HEK293 (cell line): ENCODE measurements at regions not wholly inside any gene's neighbourhood (a gene's known extent, or its start where the extent isn't known, plus 50 kb on each side); places are given as distances from the start of the nearest gene placed in this dataset.

Experiments
- CTCF ChIA-PET: fragments of 350-600 bp; formaldehyde crosslinking; extraction: SDS; loops from one replicate; lab custom pipeline; 2021; ENCODE audit warnings: antibody characterized with exemption; lab: Yijun Ruan, JAX
- POLR2A ChIA-PET: fragments of 300-600 bp; formaldehyde crosslinking; extraction: SDS; loops from one replicate; lab custom pipeline; 2020; ENCODE audit warnings: antibody characterized with exemption, inconsistent platforms; lab: Yijun Ruan, JAX
- H3K27ac ChIP-seq: fragments of 200-500 bp; sonication (Bioruptor generic); 2 replicates; pipeline ENCODE4 v1.5.1; 2014; ENCODE audit warnings: low read depth, low read length, control low read depth, inconsistent platforms; ENCODE audit errors: extremely low read depth
- H3K36me3 ChIP-seq, 2 experiments: fragments of 200-500 bp in 1 of 2; sonication (Bioruptor generic) in 1 of 2; 1 replicate in 1 of 2; 2 replicates in 1 of 2; pipeline ENCODE4 v1.5.1; 2014 to 2017; ENCODE audit warnings: inconsistent platforms in 2 of 2, low read length in 2 of 2; ENCODE audit not compliant: control insufficient read depth in 2 of 2, insufficient read depth in 1 of 2
- H3K4me1 ChIP-seq: fragments of 200-500 bp; sonication (Bioruptor generic); 2 replicates; pipeline ENCODE4 v1.5.1; 2014; ENCODE audit warnings: mild to moderate bottlenecking, low read length, inconsistent platforms; ENCODE audit not compliant: control insufficient read depth, insufficient read depth
- H3K4me3 ChIP-seq: 2 replicates; pipeline ENCODE4 v1.5.1; 2011; ENCODE audit warnings: low read depth, mild to moderate bottlenecking, control low read depth, low read length, moderate library complexity
- H3K9me3 ChIP-seq: fragments of 200-500 bp; sonication (Bioruptor generic); 2 replicates; pipeline ENCODE4 v1.5.1; 2014; ENCODE audit warnings: low read depth, low read length, inconsistent platforms; ENCODE audit not compliant: control insufficient read depth, insufficient read depth
- INSM2 ChIP-seq: fragments of 450-650 bp; formaldehyde crosslinking; IDR thresholded peaks from 2 replicates; pipeline ENCODE4 v1.5.1; 2016; ENCODE audit warnings: missing biosample characterization, missing genetic modification characterization
- MEIS1 ChIP-seq: sonication (generic); formaldehyde crosslinking; IDR thresholded peaks from 2 replicates; pipeline ENCODE4 v1.8.1; 2022; ENCODE audit warnings: missing genetic modification reagents, mild to moderate bottlenecking, borderline replicate concordance
- OSR2 ChIP-seq: fragments of 450-650 bp; formaldehyde crosslinking; IDR thresholded peaks from 2 replicates; pipeline ENCODE4 v1.5.1; 2016; ENCODE audit warnings: missing biosample characterization, missing genetic modification characterization
- OVOL3 ChIP-seq: fragments of 450-650 bp; formaldehyde crosslinking; IDR thresholded peaks from 2 replicates; pipeline ENCODE4 v1.5.1; 2016; ENCODE audit warnings: missing biosample characterization, missing genetic modification characterization
- PRDM1 ChIP-seq: fragments of 450-650 bp; formaldehyde crosslinking; IDR thresholded peaks from 2 replicates; pipeline ENCODE4; 2016; ENCODE audit warnings: missing biosample characterization, missing genetic modification characterization
- SP7 ChIP-seq: fragments of 450-650 bp; formaldehyde crosslinking; IDR thresholded peaks from 2 replicates; pipeline ENCODE4 v1.5.1; 2016; ENCODE audit warnings: missing biosample characterization, missing genetic modification characterization
- ZFP69B ChIP-seq: fragments of 450-650 bp; formaldehyde crosslinking; IDR thresholded peaks from 2 replicates; pipeline ENCODE4 v1.5.1; 2016; ENCODE audit warnings: missing biosample characterization, missing genetic modification characterization
- ZIC2 ChIP-seq: fragments of 450-650 bp; formaldehyde crosslinking; IDR thresholded peaks from 2 replicates; pipeline ENCODE4 v1.5.1; 2016; ENCODE audit warnings: missing biosample characterization, missing genetic modification characterization
- ZNF121 ChIP-seq: fragments of 450-650 bp; formaldehyde crosslinking; IDR thresholded peaks from 2 replicates; pipeline ENCODE4 v1.5.1; 2016; ENCODE audit warnings: missing biosample characterization, missing genetic modification characterization
- ZNF133 ChIP-seq: fragments of 450-650 bp; formaldehyde crosslinking; IDR thresholded peaks from 2 replicates; pipeline ENCODE4 v1.5.1; 2016; ENCODE audit warnings: missing biosample characterization, missing genetic modification characterization
- ZNF138 ChIP-seq: fragments of 450-650 bp; formaldehyde crosslinking; IDR thresholded peaks from 2 replicates; pipeline ENCODE4 v1.5.1; 2016; ENCODE audit warnings: missing biosample characterization, missing genetic modification characterization, borderline replicate concordance
- ZNF223 ChIP-seq: fragments of 450-650 bp; formaldehyde crosslinking; IDR thresholded peaks from 2 replicates; pipeline ENCODE4 v1.5.1; 2016; ENCODE audit warnings: missing biosample characterization, missing genetic modification characterization
- ZNF26 ChIP-seq: fragments of 450-650 bp; formaldehyde crosslinking; IDR thresholded peaks from 2 replicates; pipeline ENCODE4 v1.5.1; 2016; ENCODE audit warnings: missing biosample characterization, missing genetic modification characterization
- ZNF311 ChIP-seq: fragments of 450-650 bp; formaldehyde crosslinking; IDR thresholded peaks from 2 replicates; pipeline ENCODE4 v1.5.1; 2017; ENCODE audit warnings: missing biosample characterization, missing genetic modification characterization, borderline replicate concordance
- ZNF366 ChIP-seq: fragments of 450-650 bp; formaldehyde crosslinking; conservative IDR thresholded peaks from 2 replicates; pipeline ENCODE4 v1.5.1; 2016; ENCODE audit warnings: missing biosample characterization, missing genetic modification characterization
- ZNF513 ChIP-seq: fragments of 450-650 bp; IDR thresholded peaks from 2 replicates; pipeline ENCODE4 v1.5.1; 2018; ENCODE audit warnings: missing biosample characterization, missing genetic modification characterization
- ZNF549 ChIP-seq: fragments of 450-650 bp; IDR thresholded peaks from 2 replicates; pipeline ENCODE4 v1.5.1; 2018; ENCODE audit warnings: missing biosample characterization, missing genetic modification characterization, mild to moderate bottlenecking, inconsistent platforms, moderate library complexity
- ZNF555 ChIP-seq: fragments of 450-650 bp; formaldehyde crosslinking; conservative IDR thresholded peaks from 2 replicates; pipeline ENCODE4 v1.5.1; 2017; ENCODE audit warnings: missing biosample characterization, mild to moderate bottlenecking, missing genetic modification characterization, inconsistent platforms
- ZNF558 ChIP-seq: fragments of 450-650 bp; formaldehyde crosslinking; IDR thresholded peaks from 2 replicates; pipeline ENCODE4 v1.5.1; 2016; ENCODE audit warnings: missing biosample characterization, missing genetic modification characterization
- ZNF664 ChIP-seq: fragments of 450-650 bp; formaldehyde crosslinking; IDR thresholded peaks from 2 replicates; pipeline ENCODE4 v1.5.1; 2016; ENCODE audit warnings: missing biosample characterization, missing genetic modification characterization
- ZNF707 ChIP-seq: fragments of 450-650 bp; formaldehyde crosslinking; IDR thresholded peaks from 2 replicates; pipeline ENCODE4 v1.5.1; 2016; ENCODE audit warnings: missing biosample characterization, missing genetic modification characterization
- ZNF768 ChIP-seq: fragments of 450-650 bp; formaldehyde crosslinking; IDR thresholded peaks from 2 replicates; pipeline ENCODE4 v1.5.1; 2018; ENCODE audit warnings: missing biosample characterization, mild to moderate bottlenecking, missing genetic modification characterization
- ZNF776 ChIP-seq: fragments of 450-650 bp; formaldehyde crosslinking; IDR thresholded peaks from 2 replicates; pipeline ENCODE4 v1.5.0; 2017; ENCODE audit warnings: missing biosample characterization, missing genetic modification characterization, borderline replicate concordance
- TF ChIP-seq, protein P1 (sequence below): fragments of 450-650 bp; formaldehyde crosslinking; IDR thresholded peaks from 2 replicates; pipeline ENCODE4 v1.5.0; 2017; ENCODE audit warnings: missing biosample characterization, missing genetic modification characterization, borderline replicate concordance

GRCh38 chr12:123038966-123039365 lies 58.5 kb downstream of the ARL6IP4 start:
- no peaks in the 10 kb centered on the region for H3K9me3 ChIP-seq
- no peaks in the 10 kb centered on the region for H3K36me3 ChIP-seq
- POLR2A ChIA-PET = no interaction called here
- CTCF ChIA-PET = no interaction called here
- H3K27ac ChIP-seq = no peak overlapping the region
- H3K4me1 ChIP-seq = 0 out of 2 replicates have a peak, but pooled peaks cover 5% of the 10 kb centered on the region
- TF ChIP-seq ZIC2 (tag by site-specific recombination) (peak; percentile 44; the same call in 1 of the 2 replicates), OVOL3 (tag by site-specific recombination) (no peak)
- no peak overlapping the region for H3K4me3 ChIP-seq

DNA sequence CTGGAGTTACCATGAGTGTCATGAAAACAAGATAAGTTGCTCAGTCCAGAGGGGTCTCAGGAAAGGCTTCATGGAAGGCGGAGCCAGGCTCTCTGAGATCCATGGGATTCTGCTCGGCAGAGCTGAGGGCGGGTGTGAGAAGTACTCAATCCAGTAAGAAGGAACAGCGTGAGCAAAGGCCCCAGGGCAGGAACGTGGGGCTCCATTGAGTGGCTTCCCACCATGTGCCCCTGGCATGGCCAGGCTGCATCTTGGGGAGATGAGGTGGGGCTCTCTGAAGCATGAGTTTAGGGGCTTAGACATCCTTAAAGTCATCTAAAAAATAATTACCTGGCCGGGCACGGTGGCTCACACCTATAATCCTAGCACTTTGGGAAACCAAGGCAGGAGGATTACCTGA lies 58.0 kb downstream of the ARL6IP4 start:
- H3K36me3 ChIP-seq = no peaks in the 10 kb centered on the region
- no peak overlapping the region for H3K27ac ChIP-seq
- no peaks in the 10 kb centered on the region for H3K9me3 ChIP-seq
- CTCF ChIA-PET = no interaction called here
- no peak overlapping the region for H3K4me3 ChIP-seq
- POLR2A ChIA-PET = no interaction called here
- 0 out of 2 replicates have a peak, but pooled peaks cover 5% of the 10 kb centered on the region for H3K4me1 ChIP-seq
- TF ChIP-seq ZNF133 (tag by site-specific recombination) = no peak
- TF ChIP-seq INSM2 (tag by site-specific recombination) = no peak
- TF ChIP-seq OSR2 (tag by site-specific recombination) = no peak
- TF ChIP-seq SP7 = no peak
- TF ChIP-seq ZNF223 = no peak
- no peak for TF ChIP-seq ZNF549 (tag by site-specific recombination)
- TF ChIP-seq ZNF121 (tag by site-specific recombination) = no peak
- no peak for TF ChIP-seq MEIS1 (CRISPR knock-in tag)
- TF ChIP-seq ZNF707 = no peak

DNA sequence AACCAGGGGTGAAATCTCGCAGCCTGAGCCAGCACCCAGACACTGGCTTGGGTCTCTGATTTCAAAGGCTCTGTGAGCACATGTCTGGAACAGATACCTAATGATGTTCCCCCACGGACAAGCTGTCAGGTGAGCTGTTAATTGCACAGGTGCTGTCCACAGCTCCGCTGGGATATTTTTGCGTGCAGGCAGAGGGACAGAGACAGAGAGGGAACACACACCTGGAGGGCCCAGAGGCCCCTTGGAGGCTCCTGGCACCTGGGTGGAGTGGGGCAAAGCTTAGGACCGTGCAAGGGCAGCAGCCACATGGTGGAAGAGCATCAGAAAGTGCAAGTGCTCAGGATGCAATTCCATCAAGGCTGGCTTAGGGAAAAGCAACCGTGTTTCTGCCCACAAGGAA lies 57.3 kb downstream of the ARL6IP4 start:
- Histone ChIP-seq H3K27ac (no peak overlapping the region), H3K4me3 (no peak overlapping the region), H3K9me3 (no peaks in the 10 kb centered on the region), H3K36me3 (no peaks in the 10 kb centered on the region), H3K4me1 (0 out of 2 replicates have a peak, but pooled peaks cover 5% of the 10 kb centered on the region)
- TF ChIP-seq ZFP69B (tag by site-specific recombination) (no peak), PRDM1 (tag by site-specific recombination) (no peak), ZNF555 (tag by site-specific recombination) (no peak), ZNF558 (tag by site-specific recombination) (no peak), ZNF138 (tag by site-specific recombination) (no peak), ZNF26 (tag by site-specific recombination) (no peak), ZNF366 (tag by site-specific recombination) (no peak), ZNF776 (tag by site-specific recombination) (no peak), ZNF513 (no peak), ZNF664 (tag by site-specific recombination) (no peak), ZNF311 (no peak), ZNF768 (tag by site-specific recombination) (no peak)
- TF ChIP-seq, protein P1, sequence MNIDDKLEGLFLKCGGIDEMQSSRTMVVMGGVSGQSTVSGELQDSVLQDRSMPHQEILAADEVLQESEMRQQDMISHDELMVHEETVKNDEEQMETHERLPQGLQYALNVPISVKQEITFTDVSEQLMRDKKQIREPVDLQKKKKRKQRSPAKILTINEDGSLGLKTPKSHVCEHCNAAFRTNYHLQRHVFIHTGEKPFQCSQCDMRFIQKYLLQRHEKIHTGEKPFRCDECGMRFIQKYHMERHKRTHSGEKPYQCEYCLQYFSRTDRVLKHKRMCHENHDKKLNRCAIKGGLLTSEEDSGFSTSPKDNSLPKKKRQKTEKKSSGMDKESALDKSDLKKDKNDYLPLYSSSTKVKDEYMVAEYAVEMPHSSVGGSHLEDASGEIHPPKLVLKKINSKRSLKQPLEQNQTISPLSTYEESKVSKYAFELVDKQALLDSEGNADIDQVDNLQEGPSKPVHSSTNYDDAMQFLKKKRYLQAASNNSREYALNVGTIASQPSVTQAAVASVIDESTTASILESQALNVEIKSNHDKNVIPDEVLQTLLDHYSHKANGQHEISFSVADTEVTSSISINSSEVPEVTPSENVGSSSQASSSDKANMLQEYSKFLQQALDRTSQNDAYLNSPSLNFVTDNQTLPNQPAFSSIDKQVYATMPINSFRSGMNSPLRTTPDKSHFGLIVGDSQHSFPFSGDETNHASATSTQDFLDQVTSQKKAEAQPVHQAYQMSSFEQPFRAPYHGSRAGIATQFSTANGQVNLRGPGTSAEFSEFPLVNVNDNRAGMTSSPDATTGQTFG (tag by site-specific recombination) = no peak
- ChIA-PET POLR2A (no interaction called here), CTCF (interaction anchor here (0.6 kb wide), 1 partner anchor 17 kb away, joined by 3 read pairs; no protein-coding TSS in a partner anchor)
